Epithelial cell of esophagus (primary cell): ENCODE measurements at regions not wholly inside any gene's neighbourhood (a gene's known extent, or its start where the extent isn't known, plus 50 kb on each side); places are given as distances from the start of the nearest gene placed in this dataset.
A peak's percentile ranks its signal among the peaks of the same experiment; 100 is the strongest.

Source experiments
- DNase-seq: peaks from one replicate; pipeline ENCODE4 v3.0.0; 2010; ENCODE audit warnings: low read depth
- H3K4me3 ChIP-seq: 2 replicates; pipeline ENCODE4 v1.5.1; 2011; ENCODE audit warnings: mild to moderate bottlenecking, low read length, control low read depth
- TF ChIP-seq, protein P1 (sequence below): IDR thresholded peaks from 2 replicates; pipeline ENCODE4 v1.5.1; 2011; ENCODE audit warnings: low read depth, mild to moderate bottlenecking, low read length, control low read depth, inconsistent platforms; ENCODE audit not compliant: insufficient read depth; ENCODE audit errors: missing control alignments

DNA sequence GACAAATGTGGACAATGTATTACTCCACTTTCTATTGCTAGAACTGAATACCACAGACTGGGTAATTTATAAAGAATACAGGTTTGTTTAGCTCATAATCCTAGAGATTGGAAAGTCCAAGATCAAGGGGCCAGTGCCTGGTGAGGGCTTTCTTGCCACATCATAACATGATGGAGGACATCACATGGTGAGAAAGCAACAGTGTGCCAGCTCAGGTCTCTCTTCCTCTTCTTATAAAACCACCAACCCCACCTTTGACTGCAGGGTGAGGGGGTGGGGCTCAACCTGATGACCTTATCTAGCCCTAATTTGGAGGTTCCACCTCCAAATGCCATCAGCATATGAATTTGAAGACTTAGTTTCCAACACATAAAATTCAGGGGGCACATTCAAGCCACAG lies 105.7 kb upstream of the CXorf66 start:
- TF ChIP-seq, protein P1, sequence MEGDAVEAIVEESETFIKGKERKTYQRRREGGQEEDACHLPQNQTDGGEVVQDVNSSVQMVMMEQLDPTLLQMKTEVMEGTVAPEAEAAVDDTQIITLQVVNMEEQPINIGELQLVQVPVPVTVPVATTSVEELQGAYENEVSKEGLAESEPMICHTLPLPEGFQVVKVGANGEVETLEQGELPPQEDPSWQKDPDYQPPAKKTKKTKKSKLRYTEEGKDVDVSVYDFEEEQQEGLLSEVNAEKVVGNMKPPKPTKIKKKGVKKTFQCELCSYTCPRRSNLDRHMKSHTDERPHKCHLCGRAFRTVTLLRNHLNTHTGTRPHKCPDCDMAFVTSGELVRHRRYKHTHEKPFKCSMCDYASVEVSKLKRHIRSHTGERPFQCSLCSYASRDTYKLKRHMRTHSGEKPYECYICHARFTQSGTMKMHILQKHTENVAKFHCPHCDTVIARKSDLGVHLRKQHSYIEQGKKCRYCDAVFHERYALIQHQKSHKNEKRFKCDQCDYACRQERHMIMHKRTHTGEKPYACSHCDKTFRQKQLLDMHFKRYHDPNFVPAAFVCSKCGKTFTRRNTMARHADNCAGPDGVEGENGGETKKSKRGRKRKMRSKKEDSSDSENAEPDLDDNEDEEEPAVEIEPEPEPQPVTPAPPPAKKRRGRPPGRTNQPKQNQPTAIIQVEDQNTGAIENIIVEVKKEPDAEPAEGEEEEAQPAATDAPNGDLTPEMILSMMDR, result no peak
- no peak overlapping the region for H3K4me3 ChIP-seq
- no peak for DNase-seq

DNA sequence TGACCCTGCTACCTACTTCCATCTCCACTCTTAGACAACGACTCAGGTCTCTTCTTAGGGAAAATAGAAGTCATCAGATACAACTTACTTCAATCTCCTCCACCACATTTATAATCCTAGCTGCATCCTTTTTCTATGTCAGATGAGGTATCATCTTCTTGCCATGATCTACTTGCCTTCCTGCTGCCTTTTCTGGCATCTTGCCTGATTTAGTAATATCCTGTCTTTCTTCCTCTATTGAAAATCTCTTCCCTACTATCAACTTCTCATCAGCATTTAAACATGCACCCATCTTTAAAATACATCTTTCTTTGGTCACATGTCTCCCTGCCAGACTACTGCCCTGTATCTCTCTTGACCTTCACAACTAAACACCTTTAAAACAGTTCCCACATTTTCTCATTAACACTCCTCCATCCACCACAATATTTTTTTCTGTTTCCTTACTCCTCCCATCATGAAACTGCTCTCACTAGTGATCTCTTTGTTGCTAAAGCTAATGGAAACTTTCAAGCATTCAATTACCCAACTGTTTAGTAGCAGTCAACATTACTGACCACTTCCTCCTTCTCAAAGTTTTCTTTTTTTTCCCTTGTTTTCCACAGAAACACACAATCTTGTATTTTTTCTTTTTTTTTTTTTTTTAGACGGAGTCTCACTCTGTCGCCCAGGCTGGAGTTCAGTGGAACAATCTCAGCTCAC lies 100.8 kb upstream of the CXorf66 start:
- DNase-seq, result no peak
- TF ChIP-seq, protein P1, result no peak
- H3K4me3 ChIP-seq, result no peak overlapping the region

DNA sequence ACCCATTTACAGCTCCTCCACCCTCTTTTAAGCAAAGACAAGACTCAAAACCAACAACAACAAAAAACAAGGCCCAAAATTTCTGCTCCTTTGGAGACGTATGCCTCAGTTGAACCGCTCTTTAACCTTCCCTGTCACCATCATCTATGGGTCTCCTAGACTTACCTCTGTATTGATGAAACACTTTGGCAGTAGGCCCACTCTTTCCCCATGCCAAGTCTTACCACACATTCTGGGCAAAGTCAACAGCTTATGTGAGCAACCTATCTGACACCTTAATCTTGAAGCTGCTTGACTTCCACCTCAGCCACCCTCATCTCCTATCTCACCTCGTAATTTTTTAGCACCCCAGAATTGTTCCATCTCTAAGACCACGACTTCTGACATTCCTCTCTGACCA lies 99.7 kb upstream of the CXorf66 start:
- peak; percentile 2 for DNase-seq
- TF ChIP-seq, protein P1, result no peak
- H3K4me3 ChIP-seq, result no peak overlapping the region

DNA sequence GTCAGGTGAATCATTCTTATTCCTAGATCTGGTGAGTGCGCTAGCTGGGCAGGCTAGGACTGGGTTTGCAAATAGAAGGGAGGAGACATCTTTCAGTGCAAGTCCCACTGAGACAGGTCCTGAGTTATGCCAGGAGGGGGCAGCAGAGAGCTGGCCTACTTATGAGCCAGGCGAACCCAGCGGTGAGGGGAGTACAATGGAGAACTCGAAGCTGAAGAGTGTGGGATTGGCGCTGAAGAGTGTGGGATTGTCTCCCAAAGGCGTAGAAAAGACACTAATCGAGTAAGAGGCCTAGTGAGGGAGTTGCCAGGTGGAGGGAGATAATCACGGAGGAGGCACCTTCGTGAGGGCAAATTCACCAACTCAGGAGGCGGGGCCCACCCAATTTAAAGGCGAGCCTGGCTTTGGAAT lies 91.7 kb upstream of the CXorf66 start:
- TF ChIP-seq, protein P1, result peak; percentile 83
- DNase-seq, result peak; percentile 79
- no peak overlapping the region for H3K4me3 ChIP-seq

DNA sequence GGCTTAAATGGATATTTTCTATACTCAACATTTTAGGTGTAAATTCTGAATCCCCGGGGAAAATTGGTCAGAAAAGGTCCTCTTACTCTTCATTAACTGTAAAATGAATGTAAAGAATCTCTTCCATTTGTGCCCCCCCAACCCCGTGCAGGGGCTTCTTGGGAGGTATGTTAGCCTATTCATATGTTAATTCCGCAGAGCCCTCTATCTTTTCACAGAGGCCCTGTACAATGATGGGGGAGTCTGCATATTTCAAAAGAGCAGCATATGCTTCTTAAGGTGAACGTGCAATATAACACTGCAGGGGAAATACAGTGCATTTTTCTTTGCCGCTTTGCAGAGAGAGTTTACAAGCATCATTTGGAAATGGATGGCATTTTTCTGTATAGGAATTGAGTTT lies 88.5 kb upstream of the CXorf66 start:
- H3K4me3 ChIP-seq, result no peak overlapping the region
- DNase-seq, result no peak
- TF ChIP-seq, protein P1, result no peak

DNA sequence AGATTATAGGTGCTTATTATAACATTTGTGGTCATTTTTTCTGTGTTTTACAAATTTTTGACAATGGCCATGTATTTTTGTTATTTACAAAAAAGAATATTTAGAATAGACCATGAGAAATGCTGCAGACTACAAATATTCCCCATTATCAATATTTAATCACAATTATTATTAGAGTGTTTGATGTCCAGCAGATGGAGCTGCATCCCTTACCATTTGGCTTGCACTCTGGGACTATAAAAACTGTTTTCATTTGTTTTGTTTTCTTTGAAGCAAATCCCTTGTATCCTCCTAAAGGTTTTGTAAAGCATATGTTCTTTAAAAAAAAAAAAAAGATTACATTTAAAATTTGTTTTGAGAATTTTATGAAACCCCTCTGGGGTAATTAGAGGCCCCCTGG lies 85.6 kb upstream of the CXorf66 start:
- DNase-seq, result peak; percentile 21
- TF ChIP-seq, protein P1, result peak; percentile 41
- H3K4me3 ChIP-seq, result no peak overlapping the region

DNA sequence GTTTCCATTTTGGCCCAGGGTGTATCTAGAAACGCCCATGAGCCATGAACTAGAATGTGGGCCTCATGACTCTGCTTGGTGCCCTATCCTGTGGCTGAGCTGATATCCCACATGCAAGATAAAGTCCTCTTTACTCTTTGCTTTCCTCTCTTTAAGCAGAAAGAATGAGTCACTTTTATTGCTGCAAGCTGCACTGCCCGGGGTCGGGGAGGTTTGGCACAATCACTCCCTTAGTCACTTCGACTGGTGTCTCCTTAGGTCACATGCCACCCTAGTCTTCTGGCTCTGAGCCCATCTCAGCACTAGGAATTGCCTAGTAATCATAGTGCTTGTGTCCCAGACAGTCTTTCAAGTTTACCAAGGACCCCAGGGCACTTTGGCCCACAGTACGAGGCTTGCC lies 75.1 kb upstream of the CXorf66 start:
- TF ChIP-seq, protein P1, result no peak
- DNase-seq, result peak; percentile 54
- H3K4me3 ChIP-seq, result no peak overlapping the region
